Sigmoid colon (tissue), 6 donors: ENCODE measurements at regions not wholly inside any gene's neighbourhood (a gene's known extent, or its start where the extent isn't known, plus 50 kb on each side); places are given as distances from the start of the nearest gene placed in this dataset.

Source experiments
- DNase-seq: peaks from one replicate; pipeline ENCODE4 v3.0.0-alpha.2; 2019
- H3K27ac ChIP-seq, 4 donors: fragments of 200-600 bp; sonication (generic); one replicate each; pipeline ENCODE4 v1.5.1; 2016 to 2019; ENCODE audit warnings: mild to moderate bottlenecking in 1 of 4
- H3K27me3 ChIP-seq, 3 donors: fragments of 200-600 bp; sonication (generic); one replicate each; pipeline ENCODE4 v1.5.1; 2019; ENCODE audit warnings: mild to moderate bottlenecking in 1 of 3
- H3K36me3 ChIP-seq, 4 donors: fragments of 200-600 bp; sonication (generic); one replicate each; pipeline ENCODE4 v1.5.1; 2016 to 2019
- H3K4me1 ChIP-seq, 4 donors: fragments of 200-600 bp; sonication (generic); one replicate each; pipeline ENCODE4 v1.5.1; 2017 to 2019
- H3K4me3 ChIP-seq, 4 donors: fragments of 200-600 bp; sonication (generic); one replicate each; pipeline ENCODE4 v1.5.1; 2017 to 2019; ENCODE audit warnings: mild to moderate bottlenecking in 2 of 4, moderate library complexity in 1 of 4
- H3K9me3 ChIP-seq, 4 donors: fragments of 200-600 bp in 3 of 4; sonication (generic) in 3 of 4; one replicate each; pipeline versions ENCODE4 v1.5.1 to v1.6.1; 2013 to 2019
- EP300 ChIP-seq, 4 donors: sonication (generic); formaldehyde crosslinking; IDR thresholded peaks; one replicate each; pipeline ENCODE4 v1.6.1; 2017; ENCODE audit warnings: antibody characterized with exemption in 4 of 4
- POLR2A ChIP-seq, 2 donors: fragments of 450-650 bp; IDR thresholded peaks; one replicate each; pipeline ENCODE4 v1.6.1; 2016; ENCODE audit warnings: antibody characterized with exemption in 2 of 2, mild to moderate bottlenecking in 2 of 2, moderate library complexity in 2 of 2
- POLR2AphosphoS5 ChIP-seq, 4 donors: sonication (generic); formaldehyde crosslinking; IDR thresholded peaks; one replicate each; pipeline ENCODE4 v1.6.1; 2017; ENCODE audit warnings: antibody characterized with exemption in 4 of 4
- WGBS, 2 donors: extraction: QIAGEN DNeasy Blood & Tissue Kit; methylation state at CpG; one replicate each; pipeline ENCODE4 v1.1.7; 2013; 5-methylcytosine and 5-hydroxymethylcytosine counted together
- intact Hi-C: fragments of 100-400 bp; cut with DNase I; formaldehyde crosslinking; loops from one replicate; pipeline ENCODE4 v1.15.1; 2023
- TF ChIP-seq, protein P1 (sequence below), 4 experiments: fragments of 450-650 bp in 3 of 4; fragments of 200-600 bp in 1 of 4; IDR thresholded peaks; one replicate each; pipeline ENCODE4 v1.5.1; 2016 to 2019; ENCODE audit warnings: antibody characterized with exemption in 4 of 4, mild to moderate bottlenecking in 3 of 4, moderate library complexity in 2 of 4
- donor health status: healthy with polysubstance abuse.
- donor health status: healthy.

DNA sequence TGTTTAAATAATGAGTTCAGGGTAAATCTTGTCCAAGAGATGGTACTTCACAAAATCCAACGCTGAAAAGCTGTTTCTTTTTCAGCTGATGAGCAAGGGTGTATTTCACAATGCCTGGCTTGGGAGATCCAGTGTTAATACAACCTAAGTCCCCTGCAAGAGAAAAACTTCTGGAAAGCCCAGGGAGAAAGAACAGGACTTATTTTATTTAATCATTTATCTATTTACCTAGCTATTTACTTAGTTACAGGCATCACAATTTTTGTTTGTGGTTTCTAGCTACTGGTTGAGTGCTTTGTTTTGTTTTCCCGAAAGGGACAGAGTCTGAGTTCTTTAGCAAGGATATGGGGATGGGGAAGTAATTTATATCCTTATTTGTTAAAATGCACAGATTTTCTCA lies 598.2 kb upstream of the SYT4 start:
- TF ChIP-seq POLR2A (IDR thresholded peaks at IDR 0.05) (no peak), POLR2AphosphoS5 (IDR thresholded peaks at IDR 0.05) (no peak), EP300 (IDR thresholded peaks at IDR 0.05) (no peak)
- TF ChIP-seq, protein P1, sequence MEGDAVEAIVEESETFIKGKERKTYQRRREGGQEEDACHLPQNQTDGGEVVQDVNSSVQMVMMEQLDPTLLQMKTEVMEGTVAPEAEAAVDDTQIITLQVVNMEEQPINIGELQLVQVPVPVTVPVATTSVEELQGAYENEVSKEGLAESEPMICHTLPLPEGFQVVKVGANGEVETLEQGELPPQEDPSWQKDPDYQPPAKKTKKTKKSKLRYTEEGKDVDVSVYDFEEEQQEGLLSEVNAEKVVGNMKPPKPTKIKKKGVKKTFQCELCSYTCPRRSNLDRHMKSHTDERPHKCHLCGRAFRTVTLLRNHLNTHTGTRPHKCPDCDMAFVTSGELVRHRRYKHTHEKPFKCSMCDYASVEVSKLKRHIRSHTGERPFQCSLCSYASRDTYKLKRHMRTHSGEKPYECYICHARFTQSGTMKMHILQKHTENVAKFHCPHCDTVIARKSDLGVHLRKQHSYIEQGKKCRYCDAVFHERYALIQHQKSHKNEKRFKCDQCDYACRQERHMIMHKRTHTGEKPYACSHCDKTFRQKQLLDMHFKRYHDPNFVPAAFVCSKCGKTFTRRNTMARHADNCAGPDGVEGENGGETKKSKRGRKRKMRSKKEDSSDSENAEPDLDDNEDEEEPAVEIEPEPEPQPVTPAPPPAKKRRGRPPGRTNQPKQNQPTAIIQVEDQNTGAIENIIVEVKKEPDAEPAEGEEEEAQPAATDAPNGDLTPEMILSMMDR (IDR thresholded peaks at IDR 0.05), result no peak
- H3K27ac ChIP-seq, result peak overlapping the region in 1 of 4 donors; percentile 11
- intact Hi-C loops, result no loop called here

DNA sequence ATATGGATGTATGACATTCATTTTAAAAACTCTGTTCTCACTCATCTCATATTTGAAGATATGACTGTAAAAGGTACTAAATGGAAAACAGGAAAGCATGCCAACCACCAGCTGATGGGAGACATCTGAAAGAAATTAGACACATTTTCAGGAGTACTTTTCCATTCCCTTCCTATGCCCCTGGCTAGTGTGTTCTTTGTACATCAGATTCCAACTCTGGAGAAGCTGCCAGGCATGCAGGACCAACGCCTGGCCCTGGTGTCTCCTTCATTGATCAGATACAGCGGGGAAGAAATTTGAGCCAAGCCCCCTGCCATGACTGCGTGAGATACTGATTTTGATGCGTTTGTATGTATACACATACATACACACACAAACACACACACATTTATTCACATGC lies 599.0 kb upstream of the SYT4 start:
- Histone ChIP-seq H3K27ac (peak overlapping the region in 2 of 4 donors; percentile 11 to 21), H3K27me3 (no peaks in the 10 kb centered on the region), H3K4me3 (no peak overlapping the region), H3K4me1 (no peaks in the 10 kb centered on the region), H3K36me3 (no peaks in the 10 kb centered on the region), H3K9me3 (no peaks in the 10 kb centered on the region)
- DNase-seq, result no peak
- TF ChIP-seq, protein P1 (IDR thresholded peaks at IDR 0.05), result no peak
- no peak for TF ChIP-seq EP300 (IDR thresholded peaks at IDR 0.05)
- intact Hi-C loops, result no loop called here
- WGBS, 2 donors, result 68 to 70% methylated on average over 4 of the region's 4 CpGs

More for the DNA sequence above, 598.2 kb upstream of the SYT4 start:
- no peak for DNase-seq
- Histone ChIP-seq H3K27me3 (no peaks in the 10 kb centered on the region), H3K9me3 (no peaks in the 10 kb centered on the region), H3K4me1 (no peaks in the 10 kb centered on the region), H3K4me3 (no peak overlapping the region), H3K36me3 (no peaks in the 10 kb centered on the region)
- 51 to 58% methylated on average over 2 of the region's 2 CpGs for WGBS, 2 donors

DNA sequence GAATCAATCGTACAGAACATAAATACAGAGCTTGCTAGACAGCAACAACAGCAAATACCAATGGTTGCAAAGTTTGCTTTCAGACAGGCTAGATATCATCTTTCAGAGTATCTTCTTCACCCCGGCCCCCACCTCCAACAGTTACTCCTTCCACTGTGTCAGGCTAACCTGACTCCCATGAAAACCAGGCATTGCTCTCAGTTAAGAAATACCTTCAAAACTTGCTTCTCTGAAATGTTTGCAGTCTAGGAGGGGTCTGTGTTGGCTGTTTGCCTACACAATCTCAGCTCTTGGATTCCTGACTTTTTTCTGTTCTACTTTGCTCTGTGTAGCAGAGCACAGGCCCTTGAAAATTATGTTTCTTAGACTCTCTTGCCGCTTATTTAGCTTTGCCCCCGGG lies 599.5 kb upstream of the SYT4 start:
- no peak overlapping the region for H3K4me3 ChIP-seq
- intact Hi-C loops, result no loop called here
- no peaks in the 10 kb centered on the region for H3K4me1 ChIP-seq
- TF ChIP-seq, protein P1 (IDR thresholded peaks at IDR 0.05), result no peak
- TF ChIP-seq POLR2AphosphoS5 (IDR thresholded peaks at IDR 0.05), result no peak
- 30 to 57% methylated on average over 4 of the region's 4 CpGs for WGBS, 2 donors
- H3K27ac ChIP-seq, result peak overlapping the region in 1 of 4 donors; percentile 21
- H3K9me3 ChIP-seq, result no peaks in the 10 kb centered on the region
- no peaks in the 10 kb centered on the region for H3K27me3 ChIP-seq
- no peaks in the 10 kb centered on the region for H3K36me3 ChIP-seq
- DNase-seq, result no peak

DNA sequence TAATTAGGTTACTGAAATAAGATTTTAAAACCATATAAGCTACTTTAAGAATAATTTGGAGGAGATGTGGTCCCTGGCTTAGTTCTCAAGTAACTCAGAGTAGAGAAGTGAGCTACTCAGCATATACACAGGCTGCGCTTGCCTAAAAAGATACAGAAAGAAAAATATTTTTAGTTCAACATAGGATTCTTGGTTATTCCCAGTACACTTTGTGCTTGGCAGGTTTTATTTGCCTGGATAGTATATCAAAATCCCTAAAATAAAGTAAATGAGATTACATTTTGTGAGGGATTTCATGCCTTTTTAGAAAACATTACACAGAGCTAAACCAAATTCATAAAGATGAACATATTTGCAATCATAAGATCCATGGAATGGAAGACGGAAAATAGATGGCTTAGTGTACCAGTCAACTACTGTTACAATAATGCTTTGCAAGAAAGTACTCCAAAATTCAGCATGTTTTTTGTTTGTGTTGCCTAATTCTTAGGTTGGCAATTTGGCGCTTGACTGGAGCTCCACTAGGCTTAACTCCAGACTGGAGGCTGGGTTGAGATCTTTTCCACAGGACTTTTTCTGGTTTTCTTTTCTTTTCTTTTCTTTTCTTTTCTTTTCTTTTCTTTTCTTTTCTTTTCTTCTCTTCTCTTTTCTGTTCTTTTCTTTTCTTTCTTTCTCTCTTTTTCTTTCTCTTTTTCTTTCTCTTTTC lies 600.5 kb upstream of the SYT4 start:
- DNase-seq, result no peak
- Histone ChIP-seq H3K9me3 (no peaks in the 10 kb centered on the region), H3K27me3 (no peaks in the 10 kb centered on the region), H3K4me3 (no peak overlapping the region), H3K27ac (no peak overlapping the region), H3K4me1 (no peaks in the 10 kb centered on the region), H3K36me3 (no peaks in the 10 kb centered on the region)
- intact Hi-C loops, result no loop called here
- TF ChIP-seq, protein P1 (IDR thresholded peaks at IDR 0.05), result no peak
- TF ChIP-seq EP300 (IDR thresholded peaks at IDR 0.05) (no peak), POLR2AphosphoS5 (IDR thresholded peaks at IDR 0.05) (no peak), POLR2A (IDR thresholded peaks at IDR 0.05) (no peak)
- 92 to 95% methylated on average over 3 of the region's 3 CpGs for WGBS, 2 donors

DNA sequence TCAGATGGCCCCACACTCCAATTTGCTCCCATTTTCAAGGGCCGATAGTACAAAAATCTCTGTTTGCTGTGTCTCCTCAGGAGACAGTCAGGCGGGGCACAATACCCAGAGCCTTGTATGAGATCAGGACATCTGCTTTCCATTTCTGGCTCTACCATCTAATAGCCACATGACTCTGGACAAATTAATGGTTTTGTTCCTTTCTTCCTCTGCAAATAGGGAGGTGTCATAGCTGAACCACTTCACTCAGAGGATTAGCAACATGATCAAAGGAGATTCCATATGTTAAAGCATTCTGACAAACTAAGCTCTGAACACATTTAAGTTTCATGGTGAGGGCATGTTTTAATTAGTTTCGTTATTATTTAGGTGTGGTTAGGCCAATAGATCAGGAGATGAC lies 602.1 kb upstream of the SYT4 start:
- Histone ChIP-seq H3K4me3 (no peak overlapping the region), H3K36me3 (no peaks in the 10 kb centered on the region), H3K27me3 (no peaks in the 10 kb centered on the region), H3K27ac (no peak overlapping the region), H3K4me1 (no peaks in the 10 kb centered on the region), H3K9me3 (no peaks in the 10 kb centered on the region)
- 73 to 74% methylated on average over 3 of the region's 3 CpGs for WGBS, 2 donors
- DNase-seq, result no peak
- intact Hi-C loops, result no loop called here
- no peak for TF ChIP-seq EP300 (IDR thresholded peaks at IDR 0.05)
- TF ChIP-seq POLR2AphosphoS5 (IDR thresholded peaks at IDR 0.05), result no peak
- TF ChIP-seq POLR2A (IDR thresholded peaks at IDR 0.05), result no peak
- TF ChIP-seq, protein P1 (IDR thresholded peaks at IDR 0.05), result no peak
